Upper lobe of right lung (tissue), 1 donor: ENCODE measurements at regions not wholly inside any gene's neighbourhood (a gene's known extent, or its start where the extent isn't known, plus 50 kb on each side); places are given as distances from the start of the nearest gene placed in this dataset.

Experiments
- ATAC-seq: fragments of 200-7000 bp; cut with Tn5 transposase; one replicate; pipeline ENCODE4 v1.9.1; 2020; ENCODE audit warnings: mild to moderate bottlenecking, moderate library complexity
- DNase-seq: peaks from one replicate; pipeline ENCODE4 v3.0.0-alpha.2; 2020
- H3K27ac ChIP-seq: fragments of 200-600 bp; one replicate; pipeline ENCODE4 v1.8.0; 2022
- H3K27me3 ChIP-seq: fragments of 200-600 bp; one replicate; pipeline ENCODE4 v1.8.0; 2022; ENCODE audit warnings: mild to moderate bottlenecking
- H3K36me3 ChIP-seq: fragments of 200-600 bp; one replicate; pipeline ENCODE4 v1.8.0; 2022
- H3K4me1 ChIP-seq: fragments of 200-600 bp; one replicate; pipeline ENCODE4 v1.8.0; 2022
- H3K4me3 ChIP-seq: fragments of 200-600 bp; one replicate; pipeline ENCODE4 v1.8.0; 2022; ENCODE audit warnings: mild to moderate bottlenecking
- H3K9me3 ChIP-seq: fragments of 200-600 bp; one replicate; pipeline ENCODE4 v1.8.0; 2022
- CTCF ChIP-seq: fragments of 200-600 bp; IDR thresholded peaks from one replicate; pipeline ENCODE4 v1.8.0; 2022; ENCODE audit warnings: antibody characterized with exemption
- intact Hi-C: fragments of 100-400 bp; cut with DNase I; formaldehyde crosslinking; loops from one replicate; pipeline ENCODE4 v1.11.0; 2022
- donor health status: DM: no; HTN: yes; CAD: no; lungs with severe emphysema.

- H3K36me3 ChIP-seq = no peaks in the 10 kb centered on the region
- DNase-seq = no peak
Observed at GRCh38 chr6:105639124-105639523, 236.2 kb upstream of the PREP start.

GRCh38 chr6:105633814-105634213 lies 230.9 kb upstream of the PREP start:
- Histone ChIP-seq H3K27ac (no peak overlapping the region), H3K36me3 (no peaks in the 10 kb centered on the region), H3K4me1 (no peaks in the 10 kb centered on the region), H3K27me3 (no peaks in the 10 kb centered on the region), H3K4me3 (no peak overlapping the region), H3K9me3 (no peaks in the 10 kb centered on the region)
- DNase-seq (no peak), ATAC-seq (no peak)
- intact Hi-C loops = no loop called here
- no peak for TF ChIP-seq CTCF

More at GRCh38 chr6:105639124-105639523, 236.2 kb upstream of the PREP start:
- no peaks in the 10 kb centered on the region for H3K4me1 ChIP-seq
- no peak overlapping the region for H3K4me3 ChIP-seq
- intact Hi-C loops = no loop called here
- no peak for TF ChIP-seq CTCF
- H3K27ac ChIP-seq = no peak overlapping the region
- ATAC-seq = no peak
- no peaks in the 10 kb centered on the region for H3K27me3 ChIP-seq
- no peaks in the 10 kb centered on the region for H3K9me3 ChIP-seq

GRCh38 chr6:105628156-105628860 lies 225.4 kb upstream of the PREP start:
- H3K4me1 ChIP-seq = no peaks in the 10 kb centered on the region
- H3K27me3 ChIP-seq = no peaks in the 10 kb centered on the region
- H3K4me3 ChIP-seq = no peak overlapping the region
- H3K9me3 ChIP-seq = no peaks in the 10 kb centered on the region
- no peaks in the 10 kb centered on the region for H3K36me3 ChIP-seq
- H3K27ac ChIP-seq = no peak overlapping the region
- DNase-seq (no peak), ATAC-seq (no peak)
- intact Hi-C loops = no loop called here
- no peak for TF ChIP-seq CTCF

- ATAC-seq = no peak
- H3K36me3 ChIP-seq = no peaks in the 10 kb centered on the region
- no peaks in the 10 kb centered on the region for H3K27me3 ChIP-seq
- intact Hi-C loops = no loop called here
- no peak for DNase-seq
- no peaks in the 10 kb centered on the region for H3K9me3 ChIP-seq
- H3K4me1 ChIP-seq = no peaks in the 10 kb centered on the region
- H3K27ac ChIP-seq = no peak overlapping the region
- no peak for TF ChIP-seq CTCF
- H3K4me3 ChIP-seq = no peak overlapping the region
Observed at GRCh38 chr6:105626295-105627158, 223.6 kb upstream of the PREP start.

GRCh38 chr6:105624021-105624420 lies 221.1 kb upstream of the PREP start:
- H3K27me3 ChIP-seq = no peaks in the 10 kb centered on the region
- no peaks in the 10 kb centered on the region for H3K9me3 ChIP-seq
- H3K4me3 ChIP-seq = no peak overlapping the region
- no peaks in the 10 kb centered on the region for H3K36me3 ChIP-seq
- H3K27ac ChIP-seq = no peak overlapping the region
- no peak for ATAC-seq
- intact Hi-C loops = no loop called here
- TF ChIP-seq CTCF = no peak
- H3K4me1 ChIP-seq = no peaks in the 10 kb centered on the region
- DNase-seq = no peak
